ENCODE measurements at regions not wholly inside any gene's neighbourhood (a gene's known extent, or its start where the extent isn't known, plus 50 kb on each side); places are given as distances from the start of the nearest gene placed in this dataset.
A peak's percentile ranks its signal among the peaks of the same experiment; 100 is the strongest.

GRCh38 chr15:70198441-70199123, 100.9 kb upstream of the TLE3 start:
- no peaks in the 10 kb centered on the region for H3K9me3 ChIP-seq (ENCODE audit: control insufficient read depth, low read length)
- 96 to 97% methylated on average over 6 of the region's 6 CpGs for WGBS, 2 donors
- no peak overlapping the region for H3K27ac ChIP-seq (ENCODE audit: low read depth in 1 of 2, low read length in 2 of 2)
- no peaks in the 10 kb centered on the region for H3K4me1 ChIP-seq (ENCODE audit: control insufficient read depth in 1 of 2, insufficient read depth in 2 of 2, low read length in 2 of 2)
- H3K36me3 ChIP-seq (ENCODE audit: control insufficient read depth in 1 of 2, insufficient read depth in 2 of 2, low read length in 1 of 2): no peaks in the 10 kb centered on the region
- no peak overlapping the region for H3K4me3 ChIP-seq (ENCODE audit: low read length in 2 of 2)
- ATAC-seq (ENCODE audit: low FRiP score) (no peak), DNase-seq (no peak)
- no peaks in the 10 kb centered on the region for H3K27me3 ChIP-seq (ENCODE audit: control insufficient read depth in 1 of 2, insufficient read depth in 2 of 2, low read length in 1 of 2)
- intact Hi-C loops (cut with DNase I): no loop called here

- H3K27me3 ChIP-seq (ENCODE audit: control insufficient read depth in 1 of 2, insufficient read depth in 2 of 2, low read length in 1 of 2): no peaks in the 10 kb centered on the region
- ATAC-seq (ENCODE audit: low FRiP score) (no peak), DNase-seq (peak in 1 of 2 donors; percentile 68)
- intact Hi-C loops (cut with DNase I): no loop called here
- no peaks in the 10 kb centered on the region for H3K9me3 ChIP-seq (ENCODE audit: control insufficient read depth, low read length)
- 90 to 97% methylated on average over 9 of the region's 9 CpGs for WGBS, 2 donors
- no peak overlapping the region for H3K4me3 ChIP-seq (ENCODE audit: low read length in 2 of 2)
- no peaks in the 10 kb centered on the region for H3K4me1 ChIP-seq (ENCODE audit: control insufficient read depth in 1 of 2, insufficient read depth in 2 of 2, low read length in 2 of 2)
- H3K36me3 ChIP-seq (ENCODE audit: control insufficient read depth in 1 of 2, insufficient read depth in 2 of 2, low read length in 1 of 2): no peaks in the 10 kb centered on the region
- no peak overlapping the region for H3K27ac ChIP-seq (ENCODE audit: low read depth in 1 of 2, low read length in 2 of 2)
These were observed 100.2 kb upstream of the TLE3 start for GRCh38 chr15:70197945-70198361.

GRCh38 chr15:70197318-70197944, 99.7 kb upstream of the TLE3 start:
- no peak for DNase-seq
- no peak overlapping the region for H3K4me3 ChIP-seq (ENCODE audit: low read length in 2 of 2)

GRCh38 chr15:70196372-70197316, 98.9 kb upstream of the TLE3 start:
- no peaks in the 10 kb centered on the region for H3K4me1 ChIP-seq (ENCODE audit: control insufficient read depth in 1 of 2, insufficient read depth in 2 of 2, low read length in 2 of 2)
- DNase-seq: peak in 1 of 2 donors; percentile 73

More at GRCh38 chr15:70197318-70197944, 99.7 kb upstream of the TLE3 start:
- Histone ChIP-seq H3K27ac (ENCODE audit: low read depth in 1 of 2, low read length in 2 of 2) (no peak overlapping the region), H3K4me1 (ENCODE audit: control insufficient read depth in 1 of 2, insufficient read depth in 2 of 2, low read length in 2 of 2) (no peaks in the 10 kb centered on the region), H3K27me3 (ENCODE audit: control insufficient read depth in 1 of 2, insufficient read depth in 2 of 2, low read length in 1 of 2) (no peaks in the 10 kb centered on the region), H3K36me3 (ENCODE audit: control insufficient read depth in 1 of 2, insufficient read depth in 2 of 2, low read length in 1 of 2) (no peaks in the 10 kb centered on the region), H3K9me3 (ENCODE audit: control insufficient read depth, low read length) (no peaks in the 10 kb centered on the region)
- intact Hi-C loops (cut with DNase I): no loop called here
- no peak for ATAC-seq (ENCODE audit: low FRiP score)
- WGBS, 2 donors: 96 to 98% methylated on average over 10 of the region's 10 CpGs

GRCh38 chr15:70195587-70196305, 98.0 kb upstream of the TLE3 start:
- H3K4me1 ChIP-seq (ENCODE audit: control insufficient read depth in 1 of 2, insufficient read depth in 2 of 2, low read length in 2 of 2): no peaks in the 10 kb centered on the region
- WGBS, 2 donors: 6 to 7% methylated on average over 13 of the region's 13 CpGs
- DNase-seq: peak; percentile 93 to 94
- intact Hi-C loops (cut with DNase I): no loop called here
- H3K36me3 ChIP-seq (ENCODE audit: control insufficient read depth in 1 of 2, insufficient read depth in 2 of 2, low read length in 1 of 2): no peaks in the 10 kb centered on the region
- H3K27me3 ChIP-seq (ENCODE audit: control insufficient read depth in 1 of 2, insufficient read depth in 2 of 2, low read length in 1 of 2): no peaks in the 10 kb centered on the region
- no peaks in the 10 kb centered on the region for H3K9me3 ChIP-seq (ENCODE audit: control insufficient read depth, low read length)
- ATAC-seq (ENCODE audit: low FRiP score): peak; percentile 93
- no peak overlapping the region for H3K4me3 ChIP-seq (ENCODE audit: low read length in 2 of 2)
- H3K27ac ChIP-seq (ENCODE audit: low read depth in 1 of 2, low read length in 2 of 2): peak overlapping the region; percentile 1 to 87

More at GRCh38 chr15:70196372-70197316, 98.9 kb upstream of the TLE3 start:
- no peaks in the 10 kb centered on the region for H3K36me3 ChIP-seq (ENCODE audit: control insufficient read depth in 1 of 2, insufficient read depth in 2 of 2, low read length in 1 of 2)
- intact Hi-C loops (cut with DNase I): no loop called here
- 86 to 91% methylated on average over 20 to 21 of the region's 21 CpGs for WGBS, 2 donors
- peak overlapping the region in 1 of 2 donors; percentile 61 for H3K27ac ChIP-seq (ENCODE audit: low read depth in 1 of 2, low read length in 2 of 2)
- no peak for ATAC-seq (ENCODE audit: low FRiP score)
- H3K4me3 ChIP-seq (ENCODE audit: low read length in 2 of 2): no peak overlapping the region
- no peaks in the 10 kb centered on the region for H3K27me3 ChIP-seq (ENCODE audit: control insufficient read depth in 1 of 2, insufficient read depth in 2 of 2, low read length in 1 of 2)
- H3K9me3 ChIP-seq (ENCODE audit: control insufficient read depth, low read length): no peaks in the 10 kb centered on the region

- Histone ChIP-seq H3K9me3 (ENCODE audit: control insufficient read depth, low read length) (no peaks in the 10 kb centered on the region), H3K36me3 (ENCODE audit: control insufficient read depth in 1 of 2, insufficient read depth in 2 of 2, low read length in 1 of 2) (no peaks in the 10 kb centered on the region), H3K27me3 (ENCODE audit: control insufficient read depth in 1 of 2, insufficient read depth in 2 of 2, low read length in 1 of 2) (no peaks in the 10 kb centered on the region), H3K4me3 (ENCODE audit: low read length in 2 of 2) (no peak overlapping the region), H3K27ac (ENCODE audit: low read depth in 1 of 2, low read length in 2 of 2) (peak overlapping the region; percentile 1 to 87), H3K4me1 (ENCODE audit: control insufficient read depth in 1 of 2, insufficient read depth in 2 of 2, low read length in 2 of 2) (no peaks in the 10 kb centered on the region)
- 23 to 28% methylated on average over 7 of the region's 7 CpGs for WGBS, 2 donors
- peak in 1 of 2 donors; percentile 69 for DNase-seq
- no peak for ATAC-seq (ENCODE audit: low FRiP score)
- intact Hi-C loops (cut with DNase I): no loop called here
These were observed 97.5 kb upstream of the TLE3 start for GRCh38 chr15:70195171-70195570.

GRCh38 chr15:70194266-70194665, 96.5 kb upstream of the TLE3 start:
- no peaks in the 10 kb centered on the region for H3K4me1 ChIP-seq (ENCODE audit: control insufficient read depth in 1 of 2, insufficient read depth in 2 of 2, low read length in 2 of 2)
- H3K36me3 ChIP-seq (ENCODE audit: control insufficient read depth in 1 of 2, insufficient read depth in 2 of 2, low read length in 1 of 2): no peaks in the 10 kb centered on the region
- H3K4me3 ChIP-seq (ENCODE audit: low read length in 2 of 2): no peak overlapping the region
- no peak overlapping the region for H3K27ac ChIP-seq (ENCODE audit: low read depth in 1 of 2, low read length in 2 of 2)
- WGBS, 2 donors: 92 to 96% methylated on average over 5 of the region's 5 CpGs
- ATAC-seq (ENCODE audit: low FRiP score): no peak
- H3K27me3 ChIP-seq (ENCODE audit: control insufficient read depth in 1 of 2, insufficient read depth in 2 of 2, low read length in 1 of 2): no peaks in the 10 kb centered on the region
- intact Hi-C loops (cut with DNase I): no loop called here
- no peak for DNase-seq
- no peaks in the 10 kb centered on the region for H3K9me3 ChIP-seq (ENCODE audit: control insufficient read depth, low read length)

- 97 to 98% methylated on average over 9 of the region's 9 CpGs for WGBS, 2 donors
These were observed 96.0 kb upstream of the TLE3 start for GRCh38 chr15:70193734-70194133.

More at GRCh38 chr15:70193734-70194133, 96.0 kb upstream of the TLE3 start:
- no peak overlapping the region for H3K27ac ChIP-seq (ENCODE audit: low read depth in 1 of 2, low read length in 2 of 2)
- DNase-seq (peak in 1 of 2 donors; percentile 54), ATAC-seq (ENCODE audit: low FRiP score) (no peak)
- no peaks in the 10 kb centered on the region for H3K9me3 ChIP-seq (ENCODE audit: control insufficient read depth, low read length)
- H3K36me3 ChIP-seq (ENCODE audit: control insufficient read depth in 1 of 2, insufficient read depth in 2 of 2, low read length in 1 of 2): no peaks in the 10 kb centered on the region
- no peaks in the 10 kb centered on the region for H3K27me3 ChIP-seq (ENCODE audit: control insufficient read depth in 1 of 2, insufficient read depth in 2 of 2, low read length in 1 of 2)
- no peak overlapping the region for H3K4me3 ChIP-seq (ENCODE audit: low read length in 2 of 2)
- intact Hi-C loops (cut with DNase I): no loop called here
- no peaks in the 10 kb centered on the region for H3K4me1 ChIP-seq (ENCODE audit: control insufficient read depth in 1 of 2, insufficient read depth in 2 of 2, low read length in 2 of 2)

Data from aorta (tissue), 5 donors.